Liver (tissue), 8 donors: ENCODE measurements at regions not wholly inside any gene's neighbourhood (a gene's known extent, or its start where the extent isn't known, plus 50 kb on each side); places are given as distances from the start of the nearest gene placed in this dataset.
A peak's percentile ranks its signal among the peaks of the same experiment; 100 is the strongest.

Source experiments
- DNase-seq: peaks from one replicate; pipeline ENCODE4 v3.0.0-alpha.2; 2017; ENCODE audit warnings: low spot score
- H3K27ac ChIP-seq, 2 donors: one replicate each; pipeline ENCODE4 v1.7.0; 2013; ENCODE audit warnings: inconsistent platforms in 2 of 2, low read length in 2 of 2, control low read depth in 1 of 2, low read depth in 1 of 2, mild to moderate bottlenecking in 1 of 2
- H3K27me3 ChIP-seq, 4 donors: one replicate each; pipeline versions ENCODE4 v1.6.1 to v1.7.0; 2013; ENCODE audit warnings: low read length in 3 of 4, inconsistent platforms in 1 of 4, mild to moderate bottlenecking in 1 of 4, moderate library complexity in 1 of 4; ENCODE audit not compliant: control insufficient read depth in 4 of 4, insufficient read depth in 4 of 4
- H3K36me3 ChIP-seq, 4 donors: one replicate each; pipeline versions ENCODE4 v1.6.1 to v1.7.0; 2013; ENCODE audit warnings: low read length in 3 of 4, mild to moderate bottlenecking in 3 of 4, low read depth in 1 of 4, moderate library complexity in 1 of 4; ENCODE audit not compliant: control insufficient read depth in 4 of 4, insufficient read depth in 3 of 4
- H3K4me1 ChIP-seq, 4 donors: one replicate each; pipeline versions ENCODE4 v1.6.1 to v1.7.0; 2013; ENCODE audit warnings: low read length in 3 of 4, mild to moderate bottlenecking in 3 of 4, moderate library complexity in 1 of 4; ENCODE audit not compliant: control insufficient read depth in 4 of 4, insufficient read depth in 4 of 4
- H3K4me3 ChIP-seq, 3 donors: one replicate each; pipeline versions ENCODE4 v1.6.1 to v1.7.0; 2013; ENCODE audit warnings: low read length in 3 of 3, control low read depth in 1 of 3, low read depth in 1 of 3, mild to moderate bottlenecking in 1 of 3
- H3K9ac ChIP-seq, 2 donors: one replicate each; pipeline ENCODE4 v1.7.0; 2013; ENCODE audit warnings: low read length in 2 of 2, mild to moderate bottlenecking in 2 of 2, moderate library complexity in 2 of 2, control low read depth in 1 of 2, low read depth in 1 of 2
- H3K9me3 ChIP-seq, 4 donors: one replicate each; pipeline versions ENCODE4 v1.6.1 to v1.7.0; 2013; ENCODE audit warnings: low read length in 3 of 4; ENCODE audit not compliant: control insufficient read depth in 4 of 4
- ATF3 ChIP-seq: IDR thresholded peaks from 2 replicates; pipeline ENCODE4 v1.6.1; 2016; ENCODE audit warnings: antibody characterized with exemption
- FOXA2 ChIP-seq: IDR thresholded peaks from 2 replicates; pipeline ENCODE4 v1.6.1; 2016; ENCODE audit warnings: antibody characterized with exemption
- GABPA ChIP-seq, 2 donors: IDR thresholded peaks in 1 of 2; conservative IDR thresholded peaks in 1 of 2; 2 replicates each; pipeline ENCODE4 v1.6.1; 2016; ENCODE audit warnings: antibody characterized with exemption in 2 of 2, mild to moderate bottlenecking in 1 of 2, moderate library complexity in 1 of 2
- HNF4A ChIP-seq, 2 donors: conservative IDR thresholded peaks; 2 replicates each; pipeline ENCODE4 v1.6.1; 2016; ENCODE audit warnings: antibody characterized with exemption in 2 of 2, mild to moderate bottlenecking in 2 of 2
- HNF4G ChIP-seq: IDR thresholded peaks from 2 replicates; pipeline ENCODE4 v1.6.1; 2016; ENCODE audit warnings: antibody characterized with exemption
- JUND ChIP-seq, 2 donors: IDR thresholded peaks; 2 replicates each; pipeline ENCODE4 v1.6.1; 2016; ENCODE audit warnings: antibody characterized with exemption in 2 of 2
- MAX ChIP-seq: IDR thresholded peaks from 2 replicates; pipeline ENCODE4 v1.6.1; 2016; ENCODE audit warnings: antibody characterized with exemption
- NR2F2 ChIP-seq: IDR thresholded peaks from 2 replicates; pipeline ENCODE4 v1.6.1; 2016; ENCODE audit warnings: antibody characterized with exemption
- RAD21 ChIP-seq, 2 donors: IDR thresholded peaks; 2 replicates each; pipeline ENCODE4 v1.6.1; 2016; ENCODE audit warnings: antibody characterized with exemption in 2 of 2, mild to moderate bottlenecking in 2 of 2
- RXRA ChIP-seq, 2 donors: IDR thresholded peaks; 2 replicates each; pipeline ENCODE4 v1.6.1; 2017 to 2018; ENCODE audit warnings: antibody characterized with exemption in 2 of 2, mild to moderate bottlenecking in 1 of 2
- SP1 ChIP-seq: IDR thresholded peaks from 2 replicates; pipeline ENCODE4 v1.6.1; 2018; ENCODE audit warnings: antibody characterized with exemption, mild to moderate bottlenecking
- TAF1 ChIP-seq: conservative IDR thresholded peaks from 2 replicates; pipeline ENCODE4 v1.6.1; 2016; ENCODE audit warnings: antibody characterized with exemption, mild to moderate bottlenecking
- YY1 ChIP-seq: IDR thresholded peaks from 2 replicates; pipeline ENCODE4 v1.6.1; 2016; ENCODE audit warnings: antibody characterized with exemption, mild to moderate bottlenecking
- WGBS: extraction: QIAGEN DNeasy Blood & Tissue Kit; methylation state at CpG from one replicate; pipeline ENCODE4 v1.1.7; 2013; 5-methylcytosine and 5-hydroxymethylcytosine counted together
- TF ChIP-seq, protein P1 (sequence below): fragments of 150-350 bp; IDR thresholded peaks from 2 replicates; pipeline ENCODE4 v1.5.1; 2017; ENCODE audit warnings: improper control_type of control experiment, low read depth, low read length; ENCODE audit not compliant: missing input control
- TF ChIP-seq, protein P2 (sequence below): IDR thresholded peaks from 2 replicates; pipeline ENCODE4 v1.6.1; 2016; ENCODE audit warnings: antibody characterized with exemption, mild to moderate bottlenecking
- donor health status: healthy.
- donor health status: healthy.
- donor health status: healthy.
- donor health status: healthy.
- donor health status: healthy.

GRCh38 chr1:182172699-182173098, 111.2 kb upstream of the ZNF648 start:
- TF ChIP-seq RAD21 (IDR thresholded peaks at IDR 0.05): no peak
- no peak for TF ChIP-seq TAF1
- H3K27ac ChIP-seq: no peak overlapping the region

DNA sequence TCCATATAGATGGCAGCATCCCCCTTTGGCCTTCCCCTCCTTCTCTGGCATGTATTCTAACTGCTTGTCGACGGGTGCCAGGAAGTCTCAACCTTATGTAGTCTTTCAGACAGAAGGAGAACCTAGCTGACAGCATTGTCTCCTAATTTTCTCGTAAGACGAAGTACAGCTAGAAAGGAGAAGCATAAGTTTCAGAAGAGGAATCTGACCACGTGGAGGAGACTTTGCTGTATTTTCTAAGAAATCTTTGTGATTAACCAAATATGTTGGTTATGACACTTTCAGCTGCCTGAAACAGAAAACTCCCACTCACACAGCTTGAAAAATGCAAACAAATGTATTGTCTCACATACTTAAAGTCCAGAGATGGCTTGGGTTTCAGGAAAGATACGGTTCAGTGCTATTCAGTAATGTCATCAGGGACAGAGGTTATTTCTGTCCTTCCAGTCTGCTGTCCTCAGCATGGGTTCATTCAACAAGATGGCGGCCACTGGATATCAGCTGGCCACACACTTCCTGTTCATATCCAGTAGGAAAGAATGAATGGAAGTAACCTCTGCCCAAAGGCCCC, 109.5 kb upstream of the ZNF648 start:
- Histone ChIP-seq H3K9ac (no peak overlapping the region), H3K4me3 (no peak overlapping the region), H3K4me1 (peaks cover 0 to 3% (median 0%) of the 10 kb centered on the region in 4 donors), H3K27ac (no peak overlapping the region), H3K27me3 (no peaks in the 10 kb centered on the region), H3K36me3 (no peaks in the 10 kb centered on the region), H3K9me3 (no peaks in the 10 kb centered on the region)
- DNase-seq: no peak
- no peak for TF ChIP-seq MAX
- TF ChIP-seq, protein P1, sequence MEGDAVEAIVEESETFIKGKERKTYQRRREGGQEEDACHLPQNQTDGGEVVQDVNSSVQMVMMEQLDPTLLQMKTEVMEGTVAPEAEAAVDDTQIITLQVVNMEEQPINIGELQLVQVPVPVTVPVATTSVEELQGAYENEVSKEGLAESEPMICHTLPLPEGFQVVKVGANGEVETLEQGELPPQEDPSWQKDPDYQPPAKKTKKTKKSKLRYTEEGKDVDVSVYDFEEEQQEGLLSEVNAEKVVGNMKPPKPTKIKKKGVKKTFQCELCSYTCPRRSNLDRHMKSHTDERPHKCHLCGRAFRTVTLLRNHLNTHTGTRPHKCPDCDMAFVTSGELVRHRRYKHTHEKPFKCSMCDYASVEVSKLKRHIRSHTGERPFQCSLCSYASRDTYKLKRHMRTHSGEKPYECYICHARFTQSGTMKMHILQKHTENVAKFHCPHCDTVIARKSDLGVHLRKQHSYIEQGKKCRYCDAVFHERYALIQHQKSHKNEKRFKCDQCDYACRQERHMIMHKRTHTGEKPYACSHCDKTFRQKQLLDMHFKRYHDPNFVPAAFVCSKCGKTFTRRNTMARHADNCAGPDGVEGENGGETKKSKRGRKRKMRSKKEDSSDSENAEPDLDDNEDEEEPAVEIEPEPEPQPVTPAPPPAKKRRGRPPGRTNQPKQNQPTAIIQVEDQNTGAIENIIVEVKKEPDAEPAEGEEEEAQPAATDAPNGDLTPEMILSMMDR: no peak
- TF ChIP-seq GABPA (IDR thresholded peaks at IDR 0.05 in 1 of 2, conservative IDR thresholded peaks at IDR 0.05 in 1 of 2): no peak
- no peak for TF ChIP-seq JUND (IDR thresholded peaks at IDR 0.05)
- peak; percentile 46 to 61 for TF ChIP-seq RXRA (IDR thresholded peaks at IDR 0.05)
- TF ChIP-seq, protein P2, sequence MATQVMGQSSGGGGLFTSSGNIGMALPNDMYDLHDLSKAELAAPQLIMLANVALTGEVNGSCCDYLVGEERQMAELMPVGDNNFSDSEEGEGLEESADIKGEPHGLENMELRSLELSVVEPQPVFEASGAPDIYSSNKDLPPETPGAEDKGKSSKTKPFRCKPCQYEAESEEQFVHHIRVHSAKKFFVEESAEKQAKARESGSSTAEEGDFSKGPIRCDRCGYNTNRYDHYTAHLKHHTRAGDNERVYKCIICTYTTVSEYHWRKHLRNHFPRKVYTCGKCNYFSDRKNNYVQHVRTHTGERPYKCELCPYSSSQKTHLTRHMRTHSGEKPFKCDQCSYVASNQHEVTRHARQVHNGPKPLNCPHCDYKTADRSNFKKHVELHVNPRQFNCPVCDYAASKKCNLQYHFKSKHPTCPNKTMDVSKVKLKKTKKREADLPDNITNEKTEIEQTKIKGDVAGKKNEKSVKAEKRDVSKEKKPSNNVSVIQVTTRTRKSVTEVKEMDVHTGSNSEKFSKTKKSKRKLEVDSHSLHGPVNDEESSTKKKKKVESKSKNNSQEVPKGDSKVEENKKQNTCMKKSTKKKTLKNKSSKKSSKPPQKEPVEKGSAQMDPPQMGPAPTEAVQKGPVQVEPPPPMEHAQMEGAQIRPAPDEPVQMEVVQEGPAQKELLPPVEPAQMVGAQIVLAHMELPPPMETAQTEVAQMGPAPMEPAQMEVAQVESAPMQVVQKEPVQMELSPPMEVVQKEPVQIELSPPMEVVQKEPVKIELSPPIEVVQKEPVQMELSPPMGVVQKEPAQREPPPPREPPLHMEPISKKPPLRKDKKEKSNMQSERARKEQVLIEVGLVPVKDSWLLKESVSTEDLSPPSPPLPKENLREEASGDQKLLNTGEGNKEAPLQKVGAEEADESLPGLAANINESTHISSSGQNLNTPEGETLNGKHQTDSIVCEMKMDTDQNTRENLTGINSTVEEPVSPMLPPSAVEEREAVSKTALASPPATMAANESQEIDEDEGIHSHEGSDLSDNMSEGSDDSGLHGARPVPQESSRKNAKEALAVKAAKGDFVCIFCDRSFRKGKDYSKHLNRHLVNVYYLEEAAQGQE: no peak
- no peak for TF ChIP-seq HNF4A (conservative IDR thresholded peaks at IDR 0.05)
- TF ChIP-seq ATF3: no peak
- TF ChIP-seq SP1: peak; percentile 16
- TF ChIP-seq RAD21 (IDR thresholded peaks at IDR 0.05): peak in 1 of 2 donors; percentile 6
- no peak for TF ChIP-seq HNF4G
- peak; percentile 67 for TF ChIP-seq NR2F2
- peak; percentile 89 for TF ChIP-seq YY1
- no peak for TF ChIP-seq FOXA2
- WGBS: 65% methylated on average over 7 of the region's 7 CpGs

More at GRCh38 chr1:182172699-182173098, 111.2 kb upstream of the ZNF648 start:
- DNase-seq: no peak
- no peaks in the 10 kb centered on the region for H3K27me3 ChIP-seq
- H3K36me3 ChIP-seq: no peaks in the 10 kb centered on the region
- no peaks in the 10 kb centered on the region for H3K9me3 ChIP-seq
- no peak overlapping the region for H3K4me3 ChIP-seq
- H3K9ac ChIP-seq: no peak overlapping the region
- H3K4me1 ChIP-seq: peaks cover 0 to 3% (median 0%) of the 10 kb centered on the region in 4 donors
